H1 (cell line): ENCODE measurements at regions not wholly inside any gene's neighbourhood (a gene's known extent, or its start where the extent isn't known, plus 50 kb on each side); places are given as distances from the start of the nearest gene placed in this dataset.

Experiments used
- CTCF ChIA-PET: fragments of 300-600 bp; sonication (Branson Sonifier 250); formaldehyde crosslinking; loops from one replicate; lab custom pipeline; 2021; ENCODE audit not compliant: partially characterized antibody; lab: Charles Lee
- POLR2A ChIA-PET: fragments of 300-600 bp; sonication (Branson Sonifier 250); formaldehyde crosslinking; loops from one replicate; lab custom pipeline; 2021; ENCODE audit warnings: inconsistent platforms; ENCODE audit not compliant: partially characterized antibody; lab: Charles Lee
- DNase-seq, 2 experiments: peaks; one replicate each; pipeline versions ENCODE4 v3.0.0 to v3.0.0-alpha.2; 2010 to 2022; ENCODE audit warnings: low spot score in 2 of 2, low read depth in 1 of 2, mixed read lengths in 1 of 2
- FAIRE-seq: peaks from 2 replicates; lab custom pipeline; 2011; peaks lifted over from hg19 to GRCh38; lab: Jason Lieb, UNC
- H2AFZ ChIP-seq: 2 replicates; pipeline ENCODE4 v1.8.1; 2012; ENCODE audit warnings: low read length, inconsistent platforms
- H2AK5ac ChIP-seq: 2 replicates; pipeline ENCODE4 v1.6.1; 2013; ENCODE audit warnings: low read depth, low read length
- H2BK120ac ChIP-seq: replicated peaks from 2 replicates; pipeline ENCODE3; 2013; ENCODE audit warnings: low read depth, low read length, inconsistent platforms
- H2BK12ac ChIP-seq: 2 replicates; pipeline ENCODE4 v1.6.1; 2013; ENCODE audit warnings: low read depth, low read length
- H2BK15ac ChIP-seq: 2 replicates; pipeline ENCODE4 v1.6.1; 2013; ENCODE audit warnings: low read length
- H2BK20ac ChIP-seq: 2 replicates; pipeline ENCODE4 v1.6.1; 2013; ENCODE audit warnings: low read length
- H2BK5ac ChIP-seq: 2 replicates; pipeline ENCODE4 v1.6.1; 2013; ENCODE audit warnings: low read depth, low read length
- H3K14ac ChIP-seq: 2 replicates; pipeline ENCODE4 v1.6.1; 2013; ENCODE audit warnings: inconsistent platforms; ENCODE audit not compliant: insufficient read length
- H3K18ac ChIP-seq: 2 replicates; pipeline ENCODE4 v1.6.1; 2013; ENCODE audit warnings: low read length; ENCODE audit errors: extremely low read depth
- H3K23ac ChIP-seq: 2 replicates; pipeline ENCODE4 v1.6.1; 2013; ENCODE audit warnings: inconsistent platforms; ENCODE audit not compliant: insufficient read length
- H3K23me2 ChIP-seq: 2 replicates; pipeline ENCODE4 v1.6.1; 2013; ENCODE audit warnings: low read depth, low read length
- H3K27ac ChIP-seq: 2 replicates; pipeline ENCODE4 v1.6.1; 2011; ENCODE audit warnings: low read depth, low read length, inconsistent platforms
- H3K27me3 ChIP-seq, 4 experiments: replicated peaks in 1 of 4; 1 replicate in 1 of 4; 2 replicates in 3 of 4; pipeline versions ENCODE4 v1.6.1 to v1.8.1; 2011 to 2013; ENCODE audit warnings: low read length in 3 of 4, mild to moderate bottlenecking in 3 of 4, inconsistent platforms in 2 of 4, mixed read lengths in 2 of 4, moderate library complexity in 1 of 4; ENCODE audit not compliant: control insufficient read depth in 3 of 4, insufficient read depth in 3 of 4; ENCODE audit errors: extremely low read depth in 1 of 4
- H3K36me3 ChIP-seq, 4 experiments: 2 replicates each; pipeline versions ENCODE4 v1.6.1 to v1.8.1; 2011 to 2013; ENCODE audit warnings: mild to moderate bottlenecking in 4 of 4, low read length in 3 of 4, moderate library complexity in 2 of 4, control low read depth in 1 of 4, inconsistent platforms in 1 of 4; ENCODE audit not compliant: insufficient read depth in 4 of 4, control insufficient read depth in 2 of 4
- H3K4ac ChIP-seq: replicated peaks from 2 replicates; pipeline ENCODE3; 2013; ENCODE audit warnings: low read length, low read depth, mixed read lengths, inconsistent platforms; ENCODE audit not compliant: insufficient read length
- H3K4me1 ChIP-seq, 4 experiments: replicated peaks in 1 of 4; 1 replicate in 1 of 4; 2 replicates in 3 of 4; pipeline versions ENCODE4 v1.6.1 to v1.8.1; 2011 to 2013; ENCODE audit warnings: low read length in 3 of 4, inconsistent platforms in 2 of 4, mixed read lengths in 1 of 4; ENCODE audit not compliant: insufficient read depth in 4 of 4, control insufficient read depth in 3 of 4
- H3K4me2 ChIP-seq, 2 experiments: 2 replicates each; pipeline versions ENCODE4 v1.6.1 to v1.8.1; 2011 to 2013; ENCODE audit warnings: low read depth in 2 of 2, low read length in 2 of 2, control low read depth in 1 of 2, inconsistent platforms in 1 of 2, mild to moderate bottlenecking in 1 of 2; ENCODE audit not compliant: insufficient read depth in 1 of 2
- H3K4me3 ChIP-seq, 4 experiments: fragments of 200-600, 300-600 bp in 1 of 4; sonication (generic), shearing (Covaris generic), sonication (Bioruptor Twin) in 1 of 4; 2 replicates each; pipeline versions ENCODE4 v1.5.1 to v1.8.1; 2011 to 2016; ENCODE audit warnings: low read length in 4 of 4, low read depth in 3 of 4, control low read depth in 2 of 4, inconsistent platforms in 2 of 4, mild to moderate bottlenecking in 2 of 4, mixed read lengths in 1 of 4, moderate library complexity in 1 of 4; ENCODE audit not compliant: insufficient read depth in 2 of 4; ENCODE audit errors: extremely low read depth in 1 of 4
- H3K56ac ChIP-seq: replicated peaks from 2 replicates; pipeline ENCODE3; 2013; ENCODE audit warnings: low read depth, mild to moderate bottlenecking, mixed read lengths, low read length, inconsistent platforms; ENCODE audit not compliant: insufficient read length
- H3K79me1 ChIP-seq: 2 replicates; pipeline ENCODE4 v1.6.1; 2013; ENCODE audit warnings: low read depth, low read length, control low read depth
- H3K79me2 ChIP-seq, 2 experiments: 2 replicates each; pipeline versions ENCODE4 v1.6.1 to v1.8.1; 2012 to 2013; ENCODE audit warnings: low read length in 2 of 2, mild to moderate bottlenecking in 2 of 2, inconsistent platforms in 1 of 2; ENCODE audit not compliant: insufficient read depth in 2 of 2, control insufficient read depth in 1 of 2
- H3K9ac ChIP-seq, 4 experiments: replicated peaks in 1 of 4; 1 replicate in 1 of 4; 2 replicates in 3 of 4; pipeline versions ENCODE4 v1.6.1 to v1.8.1; 2011 to 2013; ENCODE audit warnings: low read depth in 3 of 4, low read length in 3 of 4, control low read depth in 2 of 4, mild to moderate bottlenecking in 2 of 4, moderate library complexity in 2 of 4, inconsistent platforms in 1 of 4; ENCODE audit errors: extremely low read depth in 1 of 4
- H3K9me3 ChIP-seq, 2 experiments: 2 replicates each; pipeline versions ENCODE4 v1.6.1 to v1.8.1; 2012 to 2013; ENCODE audit warnings: mild to moderate bottlenecking in 2 of 2, moderate library complexity in 2 of 2, control low read depth in 1 of 2, inconsistent platforms in 1 of 2, low read depth in 1 of 2, low read length in 1 of 2, mixed read lengths in 1 of 2; ENCODE audit not compliant: insufficient read depth in 2 of 2
- H4K20me1 ChIP-seq, 2 experiments: replicated peaks in 1 of 2; 2 replicates each; pipeline versions ENCODE3 to v1.8.1; 2011 to 2013; ENCODE audit warnings: inconsistent platforms in 2 of 2, low read length in 2 of 2, mild to moderate bottlenecking in 1 of 2; ENCODE audit not compliant: insufficient read depth in 2 of 2, control insufficient read depth in 1 of 2
- H4K5ac ChIP-seq: 2 replicates; pipeline ENCODE4 v1.6.1; 2013; ENCODE audit warnings: low read length, low read depth, mixed read lengths, inconsistent platforms; ENCODE audit not compliant: insufficient read length
- H4K8ac ChIP-seq: 2 replicates; pipeline ENCODE4 v1.8.0; 2013; ENCODE audit warnings: mild to moderate bottlenecking, moderate library complexity, low read length, inconsistent platforms; ENCODE audit not compliant: insufficient read depth; ENCODE audit errors: extremely low read depth
- H4K91ac ChIP-seq: replicated peaks from 2 replicates; pipeline ENCODE3; 2013; ENCODE audit warnings: low read length, mixed read lengths, inconsistent platforms; ENCODE audit not compliant: insufficient read length
- ATF3 ChIP-seq: IDR thresholded peaks from 2 replicates; pipeline ENCODE4 v1.6.1; 2011; ENCODE audit warnings: low read depth, mild to moderate bottlenecking, low read length; ENCODE audit not compliant: insufficient read depth
- CHD2 ChIP-seq: IDR thresholded peaks from 2 replicates; pipeline ENCODE4 v1.6.1; 2012; ENCODE audit warnings: low read length, improper control_type of control experiment
- EP300 ChIP-seq, 2 experiments: IDR thresholded peaks; 1 replicate in 1 of 2; 2 replicates in 1 of 2; pipeline ENCODE4 v1.6.1; 2011 to 2012; ENCODE audit warnings: low read depth in 2 of 2, low read length in 2 of 2, mild to moderate bottlenecking in 2 of 2, borderline replicate concordance in 1 of 2, inconsistent platforms in 1 of 2, moderate library complexity in 1 of 2
- GTF2F1 ChIP-seq: IDR thresholded peaks from 2 replicates; pipeline ENCODE4 v1.6.1; 2012; ENCODE audit warnings: low read depth, low read length, improper control_type of control experiment, borderline replicate concordance
- JUND ChIP-seq: IDR thresholded peaks from 2 replicates; pipeline ENCODE4 v1.6.1; 2011; ENCODE audit warnings: mild to moderate bottlenecking, improper control_type of control experiment, low read length
- KDM1A ChIP-seq: fragments of 200-600, 300-600 bp; sonication (generic); IDR thresholded peaks from 2 replicates; pipeline ENCODE4 v1.7.1; 2016; ENCODE audit warnings: mild to moderate bottlenecking, low read length, borderline replicate concordance
- MAFK ChIP-seq: IDR thresholded peaks from 2 replicates; pipeline ENCODE4 v1.6.1; 2012; ENCODE audit warnings: low read depth, mild to moderate bottlenecking, improper control_type of control experiment, low read length
- RAD21 ChIP-seq, 2 experiments: IDR thresholded peaks in 1 of 2; conservative IDR thresholded peaks in 1 of 2; 2 replicates each; pipeline ENCODE4 v1.6.1; 2011; ENCODE audit warnings: low read depth in 2 of 2, low read length in 2 of 2, improper control_type of control experiment in 1 of 2, inconsistent platforms in 1 of 2, mild to moderate bottlenecking in 1 of 2, moderate library complexity in 1 of 2
- RBBP5 ChIP-seq: IDR thresholded peaks from 2 replicates; pipeline ENCODE4 v1.7.1; 2012; ENCODE audit warnings: low read depth, mild to moderate bottlenecking, inconsistent platforms, low read length, moderate library complexity, borderline replicate concordance
- RNF2 ChIP-seq: fragments of 200-900, 300-1000 bp; sonication (generic); IDR thresholded peaks from 2 replicates; pipeline ENCODE4 v1.7.1; 2016; ENCODE audit warnings: borderline replicate concordance, low read depth, mild to moderate bottlenecking, antibody characterized with exemption, low read length; ENCODE audit not compliant: poor library complexity, severe bottlenecking; ENCODE audit errors: missing control alignments
- SP1 ChIP-seq: IDR thresholded peaks from 2 replicates; pipeline ENCODE4 v1.6.1; 2011; ENCODE audit warnings: low read depth, low read length
- SP2 ChIP-seq: IDR thresholded peaks from 2 replicates; pipeline ENCODE4 v1.6.1; 2012; ENCODE audit warnings: mild to moderate bottlenecking, low read length, inconsistent platforms
- SP4 ChIP-seq: IDR thresholded peaks from 2 replicates; pipeline ENCODE4 v1.6.1; 2012; ENCODE audit warnings: low read length, inconsistent platforms
- SUZ12 ChIP-seq: fragments of 200-600 bp; sonication (generic); IDR thresholded peaks from 2 replicates; pipeline ENCODE4 v1.6.1; 2012; ENCODE audit warnings: mild to moderate bottlenecking, inconsistent platforms, low read length, moderate library complexity, mixed read lengths
- TAF1 ChIP-seq: IDR thresholded peaks from 2 replicates; pipeline ENCODE4 v1.6.1; 2011; ENCODE audit warnings: mild to moderate bottlenecking, low read depth, low read length
- whole genome bisulfite sequencing, 2 experiments: shearing (Covaris generic) in 1 of 2; methylation state at CpG; one replicate each; pipeline versions ENCODE4 v1.1.6 to v1.1.7; 2013 to 2015; ENCODE audit warnings: low lambda C conversion rate in 2 of 2, mixed read lengths in 2 of 2, inconsistent platforms in 1 of 2, low coverage in 1 of 2, missing lambda C conversion rate in 1 of 2; ENCODE audit not compliant: insufficient replicate concordance in 2 of 2, insufficient coverage in 1 of 2, insufficient read length in 1 of 2; ENCODE audit errors: extremely low coverage in 1 of 2, missing lambda C conversion rate in 1 of 2; 5-methylcytosine and 5-hydroxymethylcytosine counted together

- H2BK120ac ChIP-seq = no peak overlapping the region
- no peak for TF ChIP-seq CHD2
- no peak for TF ChIP-seq RNF2
- TF ChIP-seq RBBP5 = no peak
- no peak for TF ChIP-seq SP1
- no peak for TF ChIP-seq KDM1A
- TF ChIP-seq SUZ12 = no peak
- no peak for TF ChIP-seq ATF3
- no peak for TF ChIP-seq EP300 (IDR thresholded peaks at IDR 0.05; ENCODE audit: borderline replicate concordance in 1 of 2, low read depth in 2 of 2, low read length in 2 of 2)
- TF ChIP-seq TAF1 = no peak
- no peak for TF ChIP-seq RAD21 (IDR thresholded peaks at IDR 0.05 in 1 of 2, conservative IDR thresholded peaks at IDR 0.05 in 1 of 2; ENCODE audit: low read depth in 2 of 2, low read length in 2 of 2)
- no peak for TF ChIP-seq JUND
- no peak for TF ChIP-seq SP4
- no peak for TF ChIP-seq GTF2F1
- TF ChIP-seq MAFK = no peak
- TF ChIP-seq SP2 = no peak
Observed at GRCh38 chr22:34036931-34037330, 116.7 kb upstream of the LARGE1 start.

More at GRCh38 chr22:34036931-34037330, 116.7 kb upstream of the LARGE1 start:
- ChIA-PET CTCF (no interaction called here), POLR2A (no interaction called here)
- 73% methylated on average over 2 of the region's 2 CpGs; no CpG with 5 or more reads in 1 of the 2 experiments for WGBS, 2 experiments
- Histone ChIP-seq H2BK5ac (no peak overlapping the region), H3K79me2 (no peaks in the 10 kb centered on the region), H4K8ac (no peak overlapping the region), H3K4me2 (no peak overlapping the region), H3K79me1 (no peaks in the 10 kb centered on the region), H3K4me3 (no peak overlapping the region), H3K36me3 (no peaks in the 10 kb centered on the region), H4K91ac (no peak overlapping the region), H3K27ac (no peak overlapping the region), H3K27me3 (no peaks in the 10 kb centered on the region), H3K23ac (no peak overlapping the region), H2BK12ac (no peak overlapping the region), H4K20me1 (no peaks in the 10 kb centered on the region), H2BK20ac (no peak overlapping the region), H3K14ac (no peak overlapping the region), H3K4ac (no peak overlapping the region), H3K9me3 (no peaks in the 10 kb centered on the region), H2AFZ (no peak overlapping the region), H2AK5ac (no peak overlapping the region), H3K9ac (no peak overlapping the region), H2BK15ac (no peak overlapping the region), H3K23me2 (no peaks in the 10 kb centered on the region; the same call in 1 of the 2 replicates), H3K4me1 (no peaks in the 10 kb centered on the region), H4K5ac (no peak overlapping the region), H3K18ac (no peak overlapping the region), H3K56ac (no peak overlapping the region)
- FAIRE-seq = peak; percentile 7
- DNase-seq = no peak
